Astrocyte (in vitro differentiated cells and primary cell): ENCODE measurements at regions not wholly inside any gene's neighbourhood (a gene's known extent, or its start where the extent isn't known, plus 50 kb on each side); places are given as distances from the start of the nearest gene placed in this dataset.

Source experiments
- CTCF ChIP-seq: IDR thresholded peaks from 2 replicates; pipeline ENCODE4 v1.5.1; 2011; ENCODE audit warnings: low read depth, mild to moderate bottlenecking, inconsistent platforms, low read length, moderate library complexity; ENCODE audit not compliant: insufficient read depth
- EZH2 ChIP-seq: IDR thresholded peaks from 2 replicates; pipeline ENCODE4 v1.6.1; 2012; ENCODE audit warnings: mild to moderate bottlenecking, low read length, inconsistent platforms; ENCODE audit not compliant: insufficient read depth

GRCh38 chrX:126265116-126265515, 99.0 kb upstream of the DCAF12L2 start:
- no peak for TF ChIP-seq CTCF
- no peak for TF ChIP-seq EZH2
